Activated B cell treated with CpG ODN at 0.5 μM for 24 hours (primary cell): ENCODE measurements at regions not wholly inside any gene's neighbourhood (a gene's known extent, or its start where the extent isn't known, plus 50 kb on each side); places are given as distances from the start of the nearest gene placed in this dataset.
"Not testable (repeated sequence)": the region's sequence is repeated elsewhere in the genome, so short reads cannot be mapped to it uniquely, and the experiment has no call there.

Experiments used
- ATAC-seq: fragments of 200-7000 bp; cut with Tn5 transposase; one replicate; pipeline ENCODE4 v1.10.0; 2021; ENCODE audit warnings: low read depth, mild to moderate bottlenecking, moderate library complexity
- CTCF ChIA-PET: fragments of 350-600 bp; sonication (Branson Sonifier 250); formaldehyde crosslinking; loops from one replicate; lab custom pipeline; 2021; ENCODE audit warnings: antibody characterized with exemption; lab: Charles Lee
- POLR2A ChIA-PET: fragments of 350-600 bp; sonication (Branson Sonifier 250); formaldehyde crosslinking; loops from one replicate; lab custom pipeline; 2021; ENCODE audit warnings: antibody characterized with exemption; lab: Charles Lee
- DNase-seq: peaks from one replicate; pipeline ENCODE4 v3.0.0; 2022
- H3K27ac Mint-ChIP-seq: one replicate; pipeline ENCODE4 v1.8.0; 2020; ENCODE audit warnings: mixed read lengths
- H3K27me3 Mint-ChIP-seq: one replicate; pipeline ENCODE4 v1.8.0; 2021; ENCODE audit warnings: mixed read lengths
- H3K36me3 Mint-ChIP-seq: one replicate; pipeline ENCODE4 v1.8.0; 2021; ENCODE audit warnings: low read depth, mixed read lengths
- H3K4me1 Mint-ChIP-seq: one replicate; pipeline ENCODE4 v1.8.0; 2021; ENCODE audit warnings: mixed read lengths
- H3K4me3 Mint-ChIP-seq: one replicate; pipeline ENCODE4 v1.8.0; 2020; ENCODE audit warnings: mild to moderate bottlenecking, mixed read lengths
- H3K9me3 Mint-ChIP-seq: one replicate; pipeline ENCODE4 v1.8.0; 2020; ENCODE audit warnings: mixed read lengths
- intact Hi-C: fragments of 100-400 bp; cut with micrococcal nuclease; formaldehyde crosslinking; loops from one replicate; pipeline ENCODE4 v1.15.1; 2024
- TF ChIP-seq, protein P1 (sequence below): fragments of 200-600 bp; IDR thresholded peaks from one replicate; pipeline ENCODE4 v1.8.0; 2022; ENCODE audit warnings: antibody characterized with exemption, mild to moderate bottlenecking

- intact Hi-C loops, result no loop called here
- no peaks in the 10 kb centered on the region for H3K36me3 Mint-ChIP-seq
- H3K27me3 Mint-ChIP-seq, result no peaks in the 10 kb centered on the region
- H3K4me1 Mint-ChIP-seq, result no peaks in the 10 kb centered on the region
- H3K4me3 Mint-ChIP-seq, result no peak overlapping the region
- ATAC-seq, result no peak
- TF ChIP-seq, protein P1, sequence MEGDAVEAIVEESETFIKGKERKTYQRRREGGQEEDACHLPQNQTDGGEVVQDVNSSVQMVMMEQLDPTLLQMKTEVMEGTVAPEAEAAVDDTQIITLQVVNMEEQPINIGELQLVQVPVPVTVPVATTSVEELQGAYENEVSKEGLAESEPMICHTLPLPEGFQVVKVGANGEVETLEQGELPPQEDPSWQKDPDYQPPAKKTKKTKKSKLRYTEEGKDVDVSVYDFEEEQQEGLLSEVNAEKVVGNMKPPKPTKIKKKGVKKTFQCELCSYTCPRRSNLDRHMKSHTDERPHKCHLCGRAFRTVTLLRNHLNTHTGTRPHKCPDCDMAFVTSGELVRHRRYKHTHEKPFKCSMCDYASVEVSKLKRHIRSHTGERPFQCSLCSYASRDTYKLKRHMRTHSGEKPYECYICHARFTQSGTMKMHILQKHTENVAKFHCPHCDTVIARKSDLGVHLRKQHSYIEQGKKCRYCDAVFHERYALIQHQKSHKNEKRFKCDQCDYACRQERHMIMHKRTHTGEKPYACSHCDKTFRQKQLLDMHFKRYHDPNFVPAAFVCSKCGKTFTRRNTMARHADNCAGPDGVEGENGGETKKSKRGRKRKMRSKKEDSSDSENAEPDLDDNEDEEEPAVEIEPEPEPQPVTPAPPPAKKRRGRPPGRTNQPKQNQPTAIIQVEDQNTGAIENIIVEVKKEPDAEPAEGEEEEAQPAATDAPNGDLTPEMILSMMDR, result no peak
- no peak for DNase-seq
- CTCF ChIA-PET, result no interaction called here
- H3K9me3 Mint-ChIP-seq, result no peaks in the 10 kb centered on the region
- H3K27ac Mint-ChIP-seq, result no peak overlapping the region
- POLR2A ChIA-PET, result no interaction called here
Observed at GRCh38 chr2:153294199-153294786, 184.3 kb downstream of the RPRM start.

DNA sequence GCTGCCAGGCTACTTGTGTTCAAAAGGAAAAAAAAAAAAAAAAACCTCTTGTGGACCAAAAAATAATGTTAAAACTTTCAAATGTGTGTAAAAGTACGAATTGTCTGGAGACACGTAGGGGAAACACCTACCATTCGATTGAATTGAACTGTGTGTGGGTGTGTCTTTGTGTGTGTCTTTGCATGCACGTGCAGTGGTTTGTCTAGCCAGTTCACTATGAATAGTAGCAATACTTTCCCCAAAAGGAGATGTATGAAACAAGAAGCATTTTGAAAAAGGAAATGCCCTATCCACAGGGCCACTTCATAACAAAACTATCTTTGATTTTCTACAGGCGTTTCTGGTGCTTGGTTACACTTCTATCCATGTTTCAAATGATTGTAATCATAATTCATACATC, 186.8 kb downstream of the RPRM start:
- H3K4me3 Mint-ChIP-seq, result no peak overlapping the region
- no peak for ATAC-seq
- ChIA-PET POLR2A (no interaction called here), CTCF (no interaction called here)
- TF ChIP-seq, protein P1, result no peak
- intact Hi-C loops, result no loop called here
- no peaks in the 10 kb centered on the region for H3K9me3 Mint-ChIP-seq
- H3K27ac Mint-ChIP-seq, result no peak overlapping the region
- no peaks in the 10 kb centered on the region for H3K4me1 Mint-ChIP-seq
- H3K36me3 Mint-ChIP-seq, result no peaks in the 10 kb centered on the region
- no peaks in the 10 kb centered on the region for H3K27me3 Mint-ChIP-seq
- no peak for DNase-seq

DNA sequence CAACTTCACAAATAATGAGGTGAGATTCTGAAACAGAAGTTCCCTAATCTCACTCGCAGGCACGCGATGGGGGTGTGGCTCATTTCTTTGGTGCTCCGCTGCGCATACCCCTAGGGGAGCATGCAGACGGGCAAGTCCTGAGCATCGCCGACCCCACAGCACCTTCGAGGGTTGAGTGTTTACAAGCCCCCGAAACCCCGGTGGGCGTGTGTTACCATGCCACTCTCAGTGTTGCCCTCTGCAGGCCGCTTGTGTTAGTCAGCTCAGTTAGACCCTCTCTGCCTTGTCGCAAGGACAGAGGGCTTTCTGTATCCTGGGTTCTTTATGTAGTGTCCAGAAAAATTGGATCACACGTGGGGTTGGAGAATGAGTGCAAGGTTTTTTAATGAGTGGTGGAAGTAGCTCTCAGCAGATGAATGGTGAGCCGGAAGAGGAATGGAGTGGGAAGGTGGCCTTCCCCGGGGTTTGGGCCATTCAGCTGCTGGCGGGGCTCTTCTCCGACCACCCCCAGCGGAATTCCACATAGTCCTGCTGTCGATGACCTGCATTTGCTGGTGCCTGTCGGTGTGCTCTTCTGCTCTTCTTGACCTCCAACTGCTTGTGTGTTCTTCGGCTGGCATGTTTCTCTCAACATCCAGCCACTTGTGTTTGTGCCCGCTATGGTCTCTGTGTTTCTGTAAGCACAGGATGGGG, 191.3 kb downstream of the RPRM start:
- POLR2A ChIA-PET, result no interaction called here
- intact Hi-C loops, result no loop called here

GRCh38 chr2:153268941-153269461, 209.6 kb downstream of the RPRM start:
- CTCF ChIA-PET, result no interaction called here
- intact Hi-C loops, result no loop called here

More for the DNA sequence above, 191.3 kb downstream of the RPRM start:
- H3K27ac Mint-ChIP-seq, result no peak overlapping the region
- ATAC-seq (no peak), DNase-seq (no peak)
- H3K4me1 Mint-ChIP-seq, result no peaks in the 10 kb centered on the region
- peaks cover under 1% of the 10 kb centered on the region for H3K9me3 Mint-ChIP-seq
- no peak overlapping the region for H3K4me3 Mint-ChIP-seq
- H3K27me3 Mint-ChIP-seq, result no peaks in the 10 kb centered on the region
- TF ChIP-seq, protein P1, result no peak
- CTCF ChIA-PET, result no interaction called here
- no peaks in the 10 kb centered on the region for H3K36me3 Mint-ChIP-seq

GRCh38 chr2:153256876-153257275, 221.7 kb downstream of the RPRM start:
- H3K27me3 Mint-ChIP-seq, H3K4me1 Mint-ChIP-seq, POLR2A ChIA-PET, CTCF ChIA-PET, ATAC-seq, H3K4me3 Mint-ChIP-seq, H3K36me3 Mint-ChIP-seq, intact Hi-C loops, DNase-seq, H3K27ac Mint-ChIP-seq, H3K9me3 Mint-ChIP-seq: not testable (repeated sequence)

More at GRCh38 chr2:153268941-153269461, 209.6 kb downstream of the RPRM start:
- Mint-ChIP-seq H3K27ac (no peak overlapping the region), H3K36me3 (no peaks in the 10 kb centered on the region), H3K4me3 (no peak overlapping the region), H3K9me3 (peaks cover 21% of the 10 kb centered on the region), H3K27me3 (no peaks in the 10 kb centered on the region), H3K4me1 (no peaks in the 10 kb centered on the region)
- TF ChIP-seq, protein P1, result no peak
- ATAC-seq, result no peak
- DNase-seq, result no peak
- POLR2A ChIA-PET, result no interaction called here

DNA sequence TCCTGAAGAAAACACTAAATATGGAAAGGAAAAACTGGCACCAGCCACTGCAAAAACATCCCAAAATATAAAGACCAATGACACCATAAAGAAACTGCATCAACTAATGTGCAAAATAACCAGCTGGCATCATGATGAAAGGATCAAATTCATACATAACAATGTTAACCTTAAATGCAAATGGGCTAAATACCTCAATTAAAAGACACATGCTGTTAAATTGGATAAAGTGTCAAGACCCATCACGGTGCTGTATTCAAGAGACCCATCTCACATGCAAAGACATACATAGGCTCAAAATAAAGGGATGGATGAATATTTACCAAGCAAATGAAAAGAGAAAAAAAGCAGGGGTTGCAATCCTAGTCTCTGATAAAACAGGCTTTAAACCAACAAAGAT, 231.9 kb downstream of the RPRM start:
- ATAC-seq, H3K4me1 Mint-ChIP-seq, DNase-seq, H3K36me3 Mint-ChIP-seq, CTCF ChIA-PET, intact Hi-C loops, H3K9me3 Mint-ChIP-seq, H3K4me3 Mint-ChIP-seq, H3K27me3 Mint-ChIP-seq, POLR2A ChIA-PET, H3K27ac Mint-ChIP-seq: not testable (repeated sequence)
